Stomach (tissue), 4 donors: ENCODE measurements at regions not wholly inside any gene's neighbourhood (a gene's known extent, or its start where the extent isn't known, plus 50 kb on each side); places are given as distances from the start of the nearest gene placed in this dataset.

Experiments used
- EP300 ChIP-seq: sonication (generic); formaldehyde crosslinking; IDR thresholded peaks from one replicate; pipeline ENCODE4 v1.6.1; 2017; ENCODE audit warnings: antibody characterized with exemption
- POLR2A ChIP-seq, 4 donors: fragments of 450-650 bp; IDR thresholded peaks; one replicate each; pipeline ENCODE4 v1.6.1; 2016; ENCODE audit warnings: antibody characterized with exemption in 4 of 4, control low read depth in 2 of 4, mild to moderate bottlenecking in 1 of 4, moderate library complexity in 1 of 4
- TF ChIP-seq, protein P1 (sequence below), 7 experiments: fragments of 450-650 bp in 4 of 7; fragments of 200-600 bp in 3 of 7; sonication (generic) in 3 of 7; IDR thresholded peaks; one replicate each; pipeline ENCODE4 v1.5.1; 2016 to 2019; ENCODE audit warnings: antibody characterized with exemption in 7 of 7, control low read depth in 2 of 7, mild to moderate bottlenecking in 1 of 7

DNA sequence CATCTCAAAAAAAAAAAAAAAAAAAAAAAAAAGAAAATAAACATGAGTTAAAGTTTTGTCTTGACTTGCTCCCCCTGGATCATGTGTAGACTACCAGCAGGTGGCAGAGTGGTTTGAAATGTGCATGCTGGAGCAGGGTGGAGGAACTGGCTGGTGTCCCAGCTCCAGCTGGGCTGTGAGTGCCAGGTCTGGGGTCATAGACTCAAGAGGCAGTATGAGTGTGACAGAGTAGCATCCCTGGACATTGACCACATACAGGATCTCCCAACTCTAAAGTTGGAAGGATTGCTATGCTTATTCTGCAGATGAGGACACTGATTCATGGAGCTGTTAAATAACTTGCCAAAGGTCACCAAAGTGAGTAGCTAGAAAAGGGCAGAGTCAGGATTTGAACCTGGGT is 198.0 kb upstream of the MPHOSPH6 start:
- TF ChIP-seq, protein P1, sequence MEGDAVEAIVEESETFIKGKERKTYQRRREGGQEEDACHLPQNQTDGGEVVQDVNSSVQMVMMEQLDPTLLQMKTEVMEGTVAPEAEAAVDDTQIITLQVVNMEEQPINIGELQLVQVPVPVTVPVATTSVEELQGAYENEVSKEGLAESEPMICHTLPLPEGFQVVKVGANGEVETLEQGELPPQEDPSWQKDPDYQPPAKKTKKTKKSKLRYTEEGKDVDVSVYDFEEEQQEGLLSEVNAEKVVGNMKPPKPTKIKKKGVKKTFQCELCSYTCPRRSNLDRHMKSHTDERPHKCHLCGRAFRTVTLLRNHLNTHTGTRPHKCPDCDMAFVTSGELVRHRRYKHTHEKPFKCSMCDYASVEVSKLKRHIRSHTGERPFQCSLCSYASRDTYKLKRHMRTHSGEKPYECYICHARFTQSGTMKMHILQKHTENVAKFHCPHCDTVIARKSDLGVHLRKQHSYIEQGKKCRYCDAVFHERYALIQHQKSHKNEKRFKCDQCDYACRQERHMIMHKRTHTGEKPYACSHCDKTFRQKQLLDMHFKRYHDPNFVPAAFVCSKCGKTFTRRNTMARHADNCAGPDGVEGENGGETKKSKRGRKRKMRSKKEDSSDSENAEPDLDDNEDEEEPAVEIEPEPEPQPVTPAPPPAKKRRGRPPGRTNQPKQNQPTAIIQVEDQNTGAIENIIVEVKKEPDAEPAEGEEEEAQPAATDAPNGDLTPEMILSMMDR (IDR thresholded peaks at IDR 0.05), result peak in 3 of 7 experiments; percentile 9 to 44 (median 10)
- TF ChIP-seq POLR2A (IDR thresholded peaks at IDR 0.05), result no peak
- no peak for TF ChIP-seq EP300
